ENCODE measurements at regions not wholly inside any gene's neighbourhood (a gene's known extent, or its start where the extent isn't known, plus 50 kb on each side); places are given as distances from the start of the nearest gene placed in this dataset.
"Not testable (repeated sequence)": the region's sequence is repeated elsewhere in the genome, so short reads cannot be mapped to it uniquely, and the experiment has no call there.

DNA sequence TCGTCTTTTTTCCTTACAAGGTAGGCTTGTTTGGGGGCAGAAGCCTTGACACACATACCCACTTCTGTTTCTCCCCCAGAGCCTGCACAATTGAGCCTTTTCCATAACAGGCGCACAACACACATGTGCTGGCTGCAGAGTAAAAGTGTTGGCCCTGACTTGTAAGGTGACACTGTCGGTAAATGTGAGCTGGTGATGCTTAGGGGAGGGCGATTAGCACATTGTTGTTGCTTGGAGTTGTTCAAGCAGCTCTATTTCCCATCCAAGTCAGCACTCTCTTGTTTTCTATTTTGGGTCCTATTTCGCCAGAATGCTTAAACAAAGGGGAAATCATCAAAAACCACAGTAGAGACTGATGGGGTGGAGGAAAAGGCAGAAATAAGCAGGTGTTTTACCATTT is 51.9 kb upstream of the PTPRJ start:
- TF ChIP-seq, protein P1, sequence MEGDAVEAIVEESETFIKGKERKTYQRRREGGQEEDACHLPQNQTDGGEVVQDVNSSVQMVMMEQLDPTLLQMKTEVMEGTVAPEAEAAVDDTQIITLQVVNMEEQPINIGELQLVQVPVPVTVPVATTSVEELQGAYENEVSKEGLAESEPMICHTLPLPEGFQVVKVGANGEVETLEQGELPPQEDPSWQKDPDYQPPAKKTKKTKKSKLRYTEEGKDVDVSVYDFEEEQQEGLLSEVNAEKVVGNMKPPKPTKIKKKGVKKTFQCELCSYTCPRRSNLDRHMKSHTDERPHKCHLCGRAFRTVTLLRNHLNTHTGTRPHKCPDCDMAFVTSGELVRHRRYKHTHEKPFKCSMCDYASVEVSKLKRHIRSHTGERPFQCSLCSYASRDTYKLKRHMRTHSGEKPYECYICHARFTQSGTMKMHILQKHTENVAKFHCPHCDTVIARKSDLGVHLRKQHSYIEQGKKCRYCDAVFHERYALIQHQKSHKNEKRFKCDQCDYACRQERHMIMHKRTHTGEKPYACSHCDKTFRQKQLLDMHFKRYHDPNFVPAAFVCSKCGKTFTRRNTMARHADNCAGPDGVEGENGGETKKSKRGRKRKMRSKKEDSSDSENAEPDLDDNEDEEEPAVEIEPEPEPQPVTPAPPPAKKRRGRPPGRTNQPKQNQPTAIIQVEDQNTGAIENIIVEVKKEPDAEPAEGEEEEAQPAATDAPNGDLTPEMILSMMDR (IDR thresholded peaks at IDR 0.05) = no peak
- TF ChIP-seq POLR2A (IDR thresholded peaks at IDR 0.05; ENCODE audit: low read depth) (no peak), EP300 (IDR thresholded peaks at IDR 0.05) (no peak)
- 72% methylated on average over 5 of the region's 5 CpGs for WGBS
- no peaks in the 10 kb centered on the region for H3K36me3 ChIP-seq
- peaks cover 7 to 12% (median 10%) of the 10 kb centered on the region in 4 donors for H3K4me1 ChIP-seq
- H3K4me3 ChIP-seq = no peak overlapping the region
- H3K27ac ChIP-seq (replicated peaks in 1 of 4) = no peak overlapping the region
- no peaks in the 10 kb centered on the region for H3K27me3 ChIP-seq
- intact Hi-C loops (cut with DNase I) = no loop called here
- H3K9me3 ChIP-seq = no peaks in the 10 kb centered on the region
- DNase-seq (ENCODE audit: extremely low spot score) = no peak

DNA sequence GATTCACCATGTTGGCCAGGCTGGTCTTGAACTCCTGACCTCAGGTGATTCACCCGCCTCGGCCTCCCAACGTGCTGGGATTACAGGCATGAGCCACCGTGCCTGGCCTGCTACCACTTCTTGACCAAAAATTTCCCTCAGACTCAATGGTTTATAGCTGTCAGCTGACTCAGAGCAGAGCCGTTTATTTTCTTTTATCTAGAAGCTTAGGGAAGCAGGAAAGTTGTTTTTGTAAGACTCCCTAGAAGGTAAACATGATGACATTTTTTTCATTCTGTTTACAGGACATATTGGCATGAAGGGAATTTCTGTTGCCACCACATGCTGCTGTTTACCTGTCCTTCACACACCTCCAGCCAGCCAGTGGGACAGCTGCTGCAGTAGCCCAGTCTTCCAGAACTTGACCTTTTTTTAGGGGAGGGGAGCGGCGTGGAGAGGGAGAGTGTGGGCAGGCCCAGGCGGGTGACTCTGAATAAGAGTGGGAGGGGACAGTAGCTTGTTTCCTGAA is 56.1 kb upstream of the PTPRJ start:
- Histone ChIP-seq H3K27ac (replicated peaks in 1 of 4) (peak overlapping the region in 1 of 4 donors; percentile 3), H3K4me1 (peaks cover 7 to 15% (median 11%) of the 10 kb centered on the region in 4 donors), H3K27me3 (no peaks in the 10 kb centered on the region), H3K9me3 (no peaks in the 10 kb centered on the region), H3K4me3 (no peak overlapping the region), H3K36me3 (no peaks in the 10 kb centered on the region)
- no peak for DNase-seq (ENCODE audit: extremely low spot score)
- intact Hi-C loops (cut with DNase I) = no loop called here
- TF ChIP-seq POLR2A (IDR thresholded peaks at IDR 0.05; ENCODE audit: low read depth) (no peak), EP300 (IDR thresholded peaks at IDR 0.05) (no peak), POLR2AphosphoS5 (IDR thresholded peaks at IDR 0.05) (no peak)
- TF ChIP-seq, protein P1 (IDR thresholded peaks at IDR 0.05) = no peak
- 49% methylated on average over 8 of the region's 8 CpGs for WGBS

DNA sequence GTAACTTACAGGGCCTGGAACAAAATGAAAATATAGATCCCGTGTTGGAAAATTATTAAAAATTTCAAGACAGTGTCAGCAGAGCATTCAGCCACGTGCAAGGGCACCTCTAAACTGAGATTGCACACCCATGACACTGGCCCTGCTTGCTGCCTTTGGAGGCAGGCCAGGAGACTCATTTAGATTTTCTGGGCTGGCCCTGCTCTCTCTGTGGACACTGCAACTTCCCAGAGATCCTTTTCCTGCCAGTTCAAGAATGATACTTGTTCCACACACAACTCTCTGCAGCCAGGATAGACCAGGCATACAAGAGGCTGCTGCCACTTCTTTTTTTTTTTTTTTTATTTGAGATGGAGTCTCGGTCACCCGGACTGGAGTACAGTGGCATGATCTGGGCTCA is 56.7 kb upstream of the PTPRJ start:
- WGBS = 35% methylated on average over 4 of the region's 4 CpGs
- H3K36me3 ChIP-seq = no peaks in the 10 kb centered on the region
- no peaks in the 10 kb centered on the region for H3K9me3 ChIP-seq
- intact Hi-C loops (cut with DNase I) = no loop called here
- TF ChIP-seq POLR2AphosphoS5 (IDR thresholded peaks at IDR 0.05) (no peak), EP300 (IDR thresholded peaks at IDR 0.05) (no peak), POLR2A (IDR thresholded peaks at IDR 0.05; ENCODE audit: low read depth) (no peak)
- TF ChIP-seq, protein P1 (IDR thresholded peaks at IDR 0.05) = no peak
- peak overlapping the region in 1 of 4 donors; percentile 3 for H3K27ac ChIP-seq (replicated peaks in 1 of 4)
- no peaks in the 10 kb centered on the region for H3K27me3 ChIP-seq
- DNase-seq (ENCODE audit: extremely low spot score) = no peak
- H3K4me3 ChIP-seq = no peak overlapping the region
- H3K4me1 ChIP-seq = peaks cover 7 to 15% (median 11%) of the 10 kb centered on the region in 4 donors

DNA sequence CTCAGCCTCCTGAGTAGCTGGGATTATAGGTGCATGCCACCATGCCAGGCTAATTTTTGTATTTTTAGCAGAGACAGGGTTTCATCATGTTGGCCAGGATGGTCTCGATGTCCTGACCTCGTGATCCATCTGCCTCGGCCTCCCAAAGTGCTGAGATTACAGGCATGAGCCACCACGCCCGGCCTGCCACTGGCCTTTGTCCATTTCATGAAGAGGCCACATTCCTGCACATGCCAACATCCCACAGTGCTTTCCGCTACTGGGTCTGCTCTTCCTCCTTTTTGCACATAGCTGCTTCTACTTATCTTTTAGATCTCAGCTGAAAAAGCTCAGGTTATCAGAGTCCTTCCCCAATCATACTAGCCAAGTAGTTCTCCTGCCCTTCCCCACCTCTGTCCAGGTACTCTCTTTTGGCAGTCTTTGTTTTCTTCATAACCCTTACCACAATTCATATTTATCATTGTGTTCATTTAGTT is 59.2 kb upstream of the PTPRJ start:
- H3K27me3 ChIP-seq; H3K27ac ChIP-seq (replicated peaks in 1 of 4); H3K9me3 ChIP-seq; intact Hi-C loops (cut with DNase I); DNase-seq (ENCODE audit: extremely low spot score); H3K4me3 ChIP-seq; H3K36me3 ChIP-seq: not testable (repeated sequence)
- 83% methylated on average over 6 of the region's 6 CpGs for WGBS
- H3K4me1 ChIP-seq = peaks cover 14 to 38% (median 32%) of the 10 kb centered on the region in 4 donors

DNA sequence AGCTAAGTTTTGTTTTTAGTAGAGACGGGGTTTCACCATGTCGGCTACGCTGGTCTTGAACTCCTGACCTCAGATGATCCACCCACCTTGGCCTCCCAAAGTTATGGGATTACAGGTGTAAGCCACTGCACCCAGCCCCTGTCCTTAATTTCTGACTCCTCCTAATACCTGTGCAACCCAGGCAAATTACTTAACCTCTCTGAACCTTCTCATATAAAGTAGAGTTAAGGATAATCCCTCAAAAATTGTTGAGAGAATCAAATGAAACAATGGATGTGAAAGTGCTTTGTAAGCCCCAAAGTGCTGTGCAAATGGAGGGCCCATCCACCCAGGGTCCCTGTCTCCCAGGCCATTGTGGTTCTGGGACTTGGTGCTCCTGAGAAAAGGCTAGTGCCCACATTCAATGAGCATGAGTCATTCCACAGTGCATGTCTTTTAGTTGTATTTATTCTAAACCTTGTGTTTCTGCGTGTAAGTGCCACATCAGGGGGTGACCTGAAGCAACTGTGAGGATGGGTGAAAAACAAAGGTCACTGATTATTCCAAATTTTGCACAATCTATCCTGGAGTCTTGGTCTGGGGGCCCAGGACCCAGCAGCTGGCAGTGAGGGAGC is 61.4 kb upstream of the PTPRJ start:
- DNase-seq (ENCODE audit: extremely low spot score) = no peak

More for the DNA sequence above, 61.4 kb upstream of the PTPRJ start:
- TF ChIP-seq EP300 (IDR thresholded peaks at IDR 0.05) = no peak
- TF ChIP-seq, protein P1 (IDR thresholded peaks at IDR 0.05) = no peak
- no peak for TF ChIP-seq POLR2AphosphoS5 (IDR thresholded peaks at IDR 0.05)
- no peak for TF ChIP-seq POLR2A (IDR thresholded peaks at IDR 0.05; ENCODE audit: low read depth)
- intact Hi-C loops (cut with DNase I) = no loop called here
- H3K27ac ChIP-seq (replicated peaks in 1 of 4) = peak overlapping the region in 2 of 4 donors; percentile 52 to 66
- WGBS = 91% methylated on average over 4 of the region's 4 CpGs
- no peaks in the 10 kb centered on the region for H3K9me3 ChIP-seq
- H3K4me1 ChIP-seq = peaks cover 16 to 40% (median 31%) of the 10 kb centered on the region in 4 donors
- H3K36me3 ChIP-seq = no peaks in the 10 kb centered on the region
- no peak overlapping the region for H3K4me3 ChIP-seq
- no peaks in the 10 kb centered on the region for H3K27me3 ChIP-seq
